GM20000 (cell line): ENCODE measurements at regions not wholly inside any gene's neighbourhood (a gene's known extent, or its start where the extent isn't known, plus 50 kb on each side); places are given as distances from the start of the nearest gene placed in this dataset.

Experiments
- DNase-seq: peaks from one replicate; pipeline ENCODE4 v3.0.0; 2012; ENCODE audit warnings: low spot score
- CTCF ChIP-seq: IDR thresholded peaks from 2 replicates; pipeline ENCODE4 v1.5.1; 2012; ENCODE audit warnings: mild to moderate bottlenecking, control low read depth; ENCODE audit errors: extremely low read depth, missing control alignments

- DNase-seq, result no peak
- no peak for TF ChIP-seq CTCF
Observed at GRCh38 chr4:59180161-59180560, 2020.0 kb upstream of the ADGRL3 start.

- TF ChIP-seq CTCF, result no peak
- no peak for DNase-seq
Observed at GRCh38 chr4:59180969-59181368, 2019.2 kb upstream of the ADGRL3 start.

- no peak for TF ChIP-seq CTCF
- no peak for DNase-seq
Observed at GRCh38 chr4:59195839-59196238, 2004.3 kb upstream of the ADGRL3 start.

GRCh38 chr4:59200992-59201391 is 1999.1 kb upstream of the ADGRL3 start:
- no peak for TF ChIP-seq CTCF
- no peak for DNase-seq

GRCh38 chr4:59217910-59218631 is 1982.1 kb upstream of the ADGRL3 start:
- TF ChIP-seq CTCF, result no peak
- no peak for DNase-seq

- no peak for DNase-seq
- TF ChIP-seq CTCF, result no peak
Observed at GRCh38 chr4:59222221-59222620, 1977.9 kb upstream of the ADGRL3 start.

GRCh38 chr4:59223292-59223941 is 1976.7 kb upstream of the ADGRL3 start:
- TF ChIP-seq CTCF, result no peak

More at GRCh38 chr4:59223292-59223941, 1976.7 kb upstream of the ADGRL3 start:
- no peak for DNase-seq
